SK-N-MC (cell line): ENCODE measurements at regions not wholly inside any gene's neighbourhood (a gene's known extent, or its start where the extent isn't known, plus 50 kb on each side); places are given as distances from the start of the nearest gene placed in this dataset.

ENCODE experiments used
- EZH2 ChIP-seq: fragments of 200-600 bp; sonication (generic); IDR thresholded peaks from one replicate; pipeline ENCODE4 v1.6.1; 2017; ENCODE audit warnings: antibody characterized with exemption
- FOXP2 ChIP-seq: optimal IDR thresholded peaks from 2 replicates; pipeline ENCODE3; 2011; ENCODE audit warnings: mild to moderate bottlenecking, moderate library complexity; ENCODE audit not compliant: insufficient read depth; ENCODE audit errors: extremely low read length, control extremely low read depth
- POLR2AphosphoS5 ChIP-seq: IDR thresholded peaks from 2 replicates; pipeline ENCODE4 v1.6.1; 2012; ENCODE audit warnings: mild to moderate bottlenecking, low read depth, low read length, borderline replicate concordance

- TF ChIP-seq EZH2: no peak
- TF ChIP-seq POLR2AphosphoS5: no peak
- no peak for TF ChIP-seq FOXP2
Measured at GRCh38 chr4:30882443-30882842, 162.3 kb downstream of the PCDH7 start.
